ENCODE measurements at regions not wholly inside any gene's neighbourhood (a gene's known extent, or its start where the extent isn't known, plus 50 kb on each side); places are given as distances from the start of the nearest gene placed in this dataset.

DNA sequence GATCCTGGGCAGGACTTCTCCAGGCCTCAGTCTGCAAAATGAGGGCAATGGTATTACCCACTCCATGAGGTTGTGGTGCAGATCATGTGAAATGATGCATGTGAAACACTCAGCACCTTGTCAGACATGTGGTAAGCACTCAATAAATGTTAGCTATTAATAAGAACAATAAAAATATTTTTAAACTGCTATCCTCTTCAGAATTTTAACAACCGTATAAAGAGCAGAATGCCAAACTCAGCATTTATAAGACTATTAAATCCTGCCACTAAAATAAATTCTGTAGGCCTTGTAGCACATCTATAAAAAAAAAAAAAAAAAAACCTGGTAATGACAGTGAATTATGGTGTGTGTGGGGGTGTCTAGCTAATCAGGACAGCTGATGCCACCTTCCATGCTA, 213.9 kb upstream of the UMPS start:
- no peaks in the 10 kb centered on the region for H3K36me3 Mint-ChIP-seq
- H3K4me3 Mint-ChIP-seq: no peak overlapping the region
- peaks cover 24 to 40% (median 27%) of the 10 kb centered on the region in 3 donors for H3K27me3 Mint-ChIP-seq
- H3K4me1 Mint-ChIP-seq: no peaks in the 10 kb centered on the region
- ATAC-seq (ENCODE audit: low read depth in 2 of 2) (no peak), DNase-seq (no peak)
- H3K9me3 Mint-ChIP-seq: peaks cover 0 to 1% (median 0%) of the 10 kb centered on the region in 7 donors
- no peak overlapping the region for H3K27ac Mint-ChIP-seq

DNA sequence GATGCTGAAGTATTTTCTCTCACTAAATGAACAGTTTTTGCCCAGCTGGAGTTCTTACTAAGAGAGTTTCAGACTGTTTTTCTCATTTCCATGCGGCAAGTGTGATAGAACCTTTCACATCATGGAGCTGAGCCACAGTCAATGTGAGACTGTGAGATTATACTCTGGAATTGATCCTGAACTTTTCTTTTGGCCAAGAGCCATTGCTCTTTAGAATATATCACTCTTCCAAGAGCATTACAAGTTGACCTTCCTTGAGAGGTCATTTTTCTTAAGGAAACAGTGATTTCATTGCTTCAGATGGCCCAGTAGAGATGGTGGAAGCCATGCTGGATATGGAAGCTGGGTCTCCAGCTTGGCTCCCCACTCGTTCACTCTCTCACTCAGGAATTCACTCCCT, 212.9 kb upstream of the UMPS start:
- no peak overlapping the region for H3K4me3 Mint-ChIP-seq
- H3K27ac Mint-ChIP-seq: peak overlapping the region in 1 of 6 donors; percentile 43
- ATAC-seq (ENCODE audit: low read depth in 2 of 2): no peak
- no peaks in the 10 kb centered on the region for H3K36me3 Mint-ChIP-seq
- H3K27me3 Mint-ChIP-seq: peaks cover 18 to 31% (median 26%) of the 10 kb centered on the region in 3 donors
- no peak for DNase-seq
- H3K9me3 Mint-ChIP-seq: peaks cover 0 to 1% (median 0%) of the 10 kb centered on the region in 7 donors
- no peaks in the 10 kb centered on the region for H3K4me1 Mint-ChIP-seq

DNA sequence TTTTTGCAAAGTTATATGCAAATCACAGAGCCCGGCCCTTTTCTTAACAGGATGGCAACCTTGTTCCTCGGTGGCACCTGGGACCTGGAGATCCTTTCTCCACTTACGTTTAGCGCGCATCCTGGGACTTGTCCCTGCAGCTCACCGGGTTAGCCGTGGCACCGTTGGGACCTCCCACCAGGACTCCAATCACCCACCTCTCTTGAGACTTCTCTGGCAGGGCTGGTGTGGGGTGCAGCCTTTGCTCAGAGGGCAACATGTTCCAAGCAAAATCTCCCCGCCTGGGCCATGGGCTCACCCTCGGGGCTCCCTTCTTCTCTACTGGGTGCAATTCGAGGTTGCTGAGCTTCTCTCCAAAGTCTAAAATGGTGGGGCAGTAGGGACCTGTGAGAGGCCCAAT, 211.9 kb upstream of the UMPS start:
- H3K27ac Mint-ChIP-seq: no peak overlapping the region
- H3K4me1 Mint-ChIP-seq: no peaks in the 10 kb centered on the region
- no peak for DNase-seq
- H3K36me3 Mint-ChIP-seq: no peaks in the 10 kb centered on the region
- peaks cover 18 to 30% (median 25%) of the 10 kb centered on the region in 3 donors for H3K27me3 Mint-ChIP-seq
- H3K9me3 Mint-ChIP-seq: peaks cover 0 to 1% (median 0%) of the 10 kb centered on the region in 7 donors
- H3K4me3 Mint-ChIP-seq: no peak overlapping the region
- ATAC-seq (ENCODE audit: low read depth in 2 of 2): no peak

DNA sequence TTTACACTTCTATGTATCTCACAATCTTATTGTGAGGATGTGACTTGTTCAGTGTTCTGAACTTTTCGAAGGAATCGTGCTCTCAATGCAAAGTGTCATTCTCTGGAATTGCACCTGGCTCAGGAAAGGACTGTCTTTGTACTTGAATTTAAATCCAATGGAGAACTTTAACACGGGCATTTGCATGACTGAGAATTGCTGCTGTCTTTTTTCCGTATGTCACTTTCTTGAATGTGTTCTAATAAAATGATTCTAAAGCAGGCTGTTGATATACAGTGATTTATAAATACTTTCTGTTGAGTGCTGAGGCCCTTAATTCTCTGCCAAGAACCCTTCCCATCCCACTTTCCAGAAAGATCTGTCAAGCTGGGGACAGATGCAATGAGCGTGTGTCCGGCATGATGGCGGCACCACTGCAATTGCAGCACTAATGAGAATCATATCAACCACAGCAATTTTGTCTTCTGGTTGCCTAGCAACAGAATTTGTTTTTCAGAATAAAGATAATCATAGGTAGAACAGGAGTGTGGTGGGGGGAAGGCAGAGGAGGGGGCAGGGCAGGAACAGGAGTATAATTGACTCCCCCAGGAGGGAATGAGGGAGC, 210.6 kb upstream of the UMPS start:
- DNase-seq (no peak), ATAC-seq (ENCODE audit: low read depth in 2 of 2) (no peak)
- H3K9me3 Mint-ChIP-seq: peaks cover 0 to 1% (median 0%) of the 10 kb centered on the region in 7 donors
- no peaks in the 10 kb centered on the region for H3K36me3 Mint-ChIP-seq
- H3K27ac Mint-ChIP-seq: no peak overlapping the region
- H3K4me1 Mint-ChIP-seq: no peaks in the 10 kb centered on the region
- no peak overlapping the region for H3K4me3 Mint-ChIP-seq
- peaks cover 18 to 34% (median 26%) of the 10 kb centered on the region in 3 donors for H3K27me3 Mint-ChIP-seq

DNA sequence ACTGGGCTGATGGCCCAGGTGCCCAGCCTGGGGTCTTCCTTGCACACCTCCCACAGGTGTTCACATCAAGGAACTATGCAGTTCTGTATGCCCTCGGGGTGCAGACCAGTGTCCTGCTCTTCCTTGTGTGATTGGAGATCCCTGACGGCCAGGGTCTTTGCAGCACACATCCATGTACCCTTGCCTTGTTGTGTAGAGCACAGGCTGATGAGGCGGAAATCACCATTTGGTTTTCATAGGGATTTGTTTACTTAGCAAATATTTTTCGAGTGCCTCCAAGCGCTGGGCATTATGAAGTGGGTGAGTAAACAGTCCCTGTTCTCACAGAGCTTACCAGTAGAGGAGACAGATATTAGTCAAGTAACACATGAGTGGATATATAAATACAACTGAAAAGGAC, 209.3 kb upstream of the UMPS start:
- H3K4me1 Mint-ChIP-seq: no peaks in the 10 kb centered on the region
- H3K4me3 Mint-ChIP-seq: no peak overlapping the region
- no peak for DNase-seq
- no peaks in the 10 kb centered on the region for H3K36me3 Mint-ChIP-seq
- peaks cover 0 to 9% (median 6%) of the 10 kb centered on the region in 7 donors for H3K9me3 Mint-ChIP-seq
- ATAC-seq (ENCODE audit: low read depth in 2 of 2): no peak
- peaks cover 18 to 34% (median 22%) of the 10 kb centered on the region in 3 donors for H3K27me3 Mint-ChIP-seq
- peak overlapping the region in 1 of 6 donors; percentile 8 for H3K27ac Mint-ChIP-seq

DNA sequence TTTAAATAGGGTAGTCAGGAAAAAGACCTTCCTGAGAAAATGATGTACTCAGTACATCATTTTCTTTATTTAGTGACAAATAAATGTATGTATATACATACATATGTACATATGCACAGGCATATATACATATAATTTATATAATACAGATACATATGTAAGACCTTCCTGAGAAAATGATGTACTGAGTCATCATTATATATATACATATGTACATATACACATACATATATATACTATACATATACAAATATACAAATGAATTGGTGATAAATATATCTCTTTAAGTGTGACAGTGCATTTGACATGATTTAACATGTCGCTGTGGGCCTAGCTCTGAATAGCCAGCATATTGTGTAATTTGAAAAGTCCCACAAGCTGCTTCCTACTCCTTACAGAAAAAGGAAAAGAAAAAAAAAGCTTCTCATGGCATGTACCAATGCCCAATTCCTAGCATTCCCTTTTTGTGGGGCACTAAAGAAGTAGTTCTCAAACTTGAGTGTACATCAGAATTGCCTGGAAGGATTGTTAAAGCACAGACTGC, 208.1 kb upstream of the UMPS start:
- no peak for DNase-seq
- ATAC-seq (ENCODE audit: low read depth in 2 of 2): no peak
- Mint-ChIP-seq H3K4me1 (no peaks in the 10 kb centered on the region), H3K27me3 (peaks cover 22 to 38% (median 26%) of the 10 kb centered on the region in 3 donors), H3K36me3 (no peaks in the 10 kb centered on the region), H3K27ac (no peak overlapping the region), H3K9me3 (peaks cover 0 to 9% (median 7%) of the 10 kb centered on the region in 7 donors), H3K4me3 (no peak overlapping the region)

DNA sequence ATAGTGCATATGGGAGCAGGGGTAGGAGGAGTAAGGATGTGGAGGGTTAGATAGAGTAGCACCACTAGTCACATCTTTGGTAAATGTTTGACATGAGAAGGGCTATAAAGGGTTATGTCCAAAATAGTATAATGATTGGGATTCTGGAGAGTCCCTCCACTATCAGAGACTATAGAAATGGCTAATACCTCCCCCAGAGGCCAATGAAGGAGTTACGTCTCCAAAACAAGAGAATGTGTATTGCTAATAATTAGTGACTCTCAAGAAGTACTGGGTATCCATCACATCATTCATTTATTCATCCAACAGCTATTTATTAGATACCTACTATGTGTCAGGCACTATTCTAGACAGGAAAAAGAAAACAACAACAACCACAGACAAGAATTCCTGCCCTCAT, 203.7 kb upstream of the UMPS start:
- Mint-ChIP-seq H3K4me3 (no peak overlapping the region), H3K27ac (no peak overlapping the region), H3K36me3 (no peaks in the 10 kb centered on the region), H3K9me3 (peaks cover 0 to 9% (median 7%) of the 10 kb centered on the region in 7 donors), H3K27me3 (peaks cover 8 to 38% (median 33%) of the 10 kb centered on the region in 3 donors), H3K4me1 (no peaks in the 10 kb centered on the region)
- ATAC-seq (ENCODE audit: low read depth in 2 of 2) (no peak), DNase-seq (no peak)

DNA sequence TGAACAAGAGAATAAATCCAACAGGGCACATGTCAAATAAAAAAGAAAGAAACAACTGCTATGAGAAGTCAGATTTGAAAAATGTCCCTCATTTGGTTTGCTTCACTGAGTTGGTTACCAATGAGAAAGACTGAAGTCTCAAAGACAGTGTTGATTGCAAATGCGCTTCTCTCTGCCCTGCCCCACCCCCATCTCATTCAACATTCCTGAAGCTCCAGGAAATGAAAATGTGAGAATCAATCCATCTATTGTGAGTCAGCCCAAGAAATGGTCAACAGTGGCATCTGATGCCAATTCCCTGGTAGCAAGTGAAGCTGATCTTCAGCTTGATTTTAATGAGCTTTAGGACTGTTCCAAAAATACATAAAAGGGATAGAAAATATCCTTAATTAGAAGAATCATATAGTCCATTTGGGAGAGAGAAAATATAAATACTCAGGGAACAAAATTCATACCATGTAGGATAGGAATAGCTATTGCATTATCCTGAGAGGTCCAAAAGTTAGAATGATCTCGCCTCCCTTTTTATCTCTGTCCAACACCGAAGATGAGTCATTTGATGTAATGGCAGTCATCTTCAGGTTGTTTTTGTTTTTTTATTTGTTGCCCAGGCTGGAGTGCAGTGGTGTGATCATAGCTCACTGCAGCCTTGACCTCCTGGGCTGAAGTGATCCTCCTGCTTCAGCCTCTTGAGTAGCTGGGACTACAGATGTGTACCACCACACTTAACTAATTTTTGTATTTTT, 200.3 kb upstream of the UMPS start:
- peak overlapping the region in 1 of 6 donors; percentile 11 for H3K27ac Mint-ChIP-seq
- H3K9me3 Mint-ChIP-seq: peaks cover 0 to 8% (median 5%) of the 10 kb centered on the region in 7 donors
- no peak for DNase-seq
- ATAC-seq (ENCODE audit: low read depth in 2 of 2): no peak
- no peaks in the 10 kb centered on the region for H3K4me1 Mint-ChIP-seq
- H3K27me3 Mint-ChIP-seq: peaks cover 16 to 44% (median 35%) of the 10 kb centered on the region in 3 donors
- no peaks in the 10 kb centered on the region for H3K36me3 Mint-ChIP-seq
- H3K4me3 Mint-ChIP-seq: no peak overlapping the region

DNA sequence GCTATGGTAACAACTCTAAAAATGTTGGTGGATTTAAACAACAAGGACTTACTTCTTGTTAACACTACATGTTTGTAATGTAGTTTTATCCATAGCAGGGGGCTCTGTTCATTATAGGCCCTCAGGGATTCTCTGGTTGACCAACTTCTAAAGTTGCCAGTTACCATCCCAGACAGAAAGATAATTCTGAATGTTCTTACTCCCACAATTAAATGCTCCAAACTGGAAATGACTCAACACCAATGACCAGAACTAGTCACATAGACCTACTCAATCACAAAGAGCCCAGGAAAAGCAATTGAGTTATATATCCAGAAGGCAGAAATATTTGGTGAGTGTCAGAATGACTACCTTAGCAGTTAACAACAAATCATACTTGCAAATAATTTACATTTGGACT, 199.3 kb upstream of the UMPS start:
- DNase-seq (no peak), ATAC-seq (ENCODE audit: low read depth in 2 of 2) (no peak)
- Mint-ChIP-seq H3K9me3 (peaks cover 0 to 5% (median 0%) of the 10 kb centered on the region in 7 donors), H3K4me3 (no peak overlapping the region), H3K4me1 (no peaks in the 10 kb centered on the region), H3K36me3 (no peaks in the 10 kb centered on the region), H3K27me3 (peaks cover 16 to 44% (median 35%) of the 10 kb centered on the region in 3 donors), H3K27ac (no peak overlapping the region)

DNA sequence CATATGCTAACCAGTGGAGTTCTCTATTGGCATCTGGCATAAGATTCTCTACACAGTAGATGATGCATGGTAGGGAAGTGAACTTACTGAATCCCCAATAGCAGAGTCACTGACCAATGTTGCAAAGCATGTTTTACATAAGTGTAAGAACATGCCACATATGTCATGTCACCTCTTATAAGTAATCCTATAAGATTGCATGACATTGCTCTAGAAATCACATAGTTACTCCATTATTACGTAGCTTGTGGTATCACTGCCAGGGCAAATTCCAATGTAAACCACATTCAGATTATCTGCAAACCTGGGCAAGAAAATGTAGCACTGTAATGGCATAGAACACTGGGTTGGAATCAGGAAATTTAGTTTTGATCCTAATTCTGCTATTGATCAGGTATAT, 198.2 kb upstream of the UMPS start:
- H3K36me3 Mint-ChIP-seq: no peaks in the 10 kb centered on the region
- DNase-seq (no peak), ATAC-seq (ENCODE audit: low read depth in 2 of 2) (no peak)
- no peak overlapping the region for H3K4me3 Mint-ChIP-seq
- peaks cover 0 to 2% (median 0%) of the 10 kb centered on the region in 7 donors for H3K9me3 Mint-ChIP-seq
- no peaks in the 10 kb centered on the region for H3K4me1 Mint-ChIP-seq
- peaks cover 10 to 38% (median 30%) of the 10 kb centered on the region in 3 donors for H3K27me3 Mint-ChIP-seq
- no peak overlapping the region for H3K27ac Mint-ChIP-seq

DNA sequence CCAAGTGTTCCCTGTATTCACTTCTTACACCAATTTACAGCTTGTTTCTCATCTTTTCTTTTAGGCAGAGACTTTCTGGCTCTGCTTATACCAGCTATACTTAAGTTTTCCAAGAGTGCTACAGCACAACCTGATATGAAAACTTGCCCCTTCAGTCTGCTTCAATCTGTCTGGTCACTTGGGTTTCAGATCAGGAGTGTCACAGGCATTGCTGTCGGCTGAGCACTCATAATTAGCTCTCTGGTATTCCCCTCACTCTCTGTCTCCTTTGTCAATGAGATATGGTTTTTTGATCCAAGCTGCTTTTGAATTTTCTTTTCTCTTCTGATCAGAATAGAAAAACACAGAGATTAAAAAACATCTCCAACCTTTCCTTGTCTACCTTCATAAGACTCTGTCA, 194.9 kb upstream of the UMPS start:
- ATAC-seq (ENCODE audit: low read depth in 2 of 2) (no peak), DNase-seq (no peak)
- Mint-ChIP-seq H3K27me3 (peaks cover 8 to 22% (median 18%) of the 10 kb centered on the region in 3 donors), H3K4me3 (no peak overlapping the region), H3K27ac (no peak overlapping the region), H3K4me1 (no peaks in the 10 kb centered on the region), H3K9me3 (no peaks in the 10 kb centered on the region), H3K36me3 (no peaks in the 10 kb centered on the region)

DNA sequence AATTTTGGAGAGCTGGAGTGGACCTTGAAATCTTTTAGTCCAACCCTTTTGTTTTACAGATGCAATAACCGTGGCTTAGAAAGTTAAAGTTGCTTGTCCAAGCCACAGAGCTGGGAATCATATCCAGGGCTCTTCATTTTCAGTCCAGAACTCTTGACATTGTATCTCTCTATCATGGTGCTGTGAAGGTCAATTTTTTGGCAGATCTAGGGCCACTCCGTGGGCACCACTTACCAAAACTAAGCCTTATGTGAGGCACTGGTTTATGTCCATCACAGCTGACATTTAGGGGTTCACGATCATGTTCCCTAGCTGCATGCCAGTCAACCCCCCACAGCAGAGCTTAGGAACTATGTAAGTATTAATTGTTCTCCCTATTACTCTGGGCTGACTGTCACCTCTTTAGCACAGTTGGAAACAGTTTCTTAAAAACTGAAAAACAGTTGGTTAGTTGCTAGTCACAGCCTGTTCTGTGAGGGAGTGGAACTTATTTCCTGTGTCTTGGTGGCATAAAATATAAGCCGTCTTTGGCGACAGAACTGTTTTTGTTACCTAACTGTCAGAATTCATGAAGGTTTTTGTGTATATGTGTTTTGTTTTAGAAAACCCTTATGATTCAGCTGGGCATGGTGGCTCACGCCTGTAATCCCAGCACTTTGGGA, 189.6 kb upstream of the UMPS start:
- Mint-ChIP-seq H3K4me3 (no peak overlapping the region), H3K4me1 (no peaks in the 10 kb centered on the region), H3K9me3 (no peaks in the 10 kb centered on the region), H3K27ac (no peak overlapping the region), H3K36me3 (no peaks in the 10 kb centered on the region), H3K27me3 (peaks cover 0 to 20% (median 7%) of the 10 kb centered on the region in 3 donors)
- DNase-seq: no peak
- ATAC-seq (ENCODE audit: low read depth in 2 of 2): no peak

DNA sequence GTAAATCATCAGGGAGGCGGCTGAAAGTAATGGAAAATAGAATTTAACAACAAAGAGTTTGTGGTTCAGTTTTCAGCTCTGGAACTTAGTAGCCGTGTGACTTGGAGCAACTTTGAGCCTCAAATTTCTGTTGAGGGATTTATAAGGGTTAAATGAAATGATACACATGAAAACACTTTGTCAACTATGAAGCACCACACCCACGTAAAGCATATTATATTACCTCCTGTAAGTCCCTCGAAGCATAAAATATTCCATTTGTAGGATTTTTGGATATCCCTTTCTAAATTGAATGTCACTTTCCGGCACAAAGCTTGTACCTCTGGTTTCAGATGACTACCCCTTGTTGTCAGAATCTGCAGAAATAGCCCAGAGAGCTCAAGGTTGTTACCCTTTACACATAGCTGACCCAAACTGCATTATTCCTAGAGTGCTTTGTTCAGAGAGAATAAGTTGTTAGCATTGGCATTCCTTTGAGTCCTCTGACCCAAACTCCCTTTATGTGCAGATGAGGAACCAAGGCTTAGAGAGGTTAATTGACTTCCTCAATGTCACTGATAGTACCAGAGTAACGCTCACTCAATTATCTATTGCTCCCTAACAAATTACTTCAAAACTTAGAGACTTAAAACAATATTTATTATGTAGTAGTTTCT, 187.9 kb upstream of the UMPS start:
- no peak for DNase-seq
- Mint-ChIP-seq H3K4me1 (no peaks in the 10 kb centered on the region), H3K36me3 (no peaks in the 10 kb centered on the region), H3K9me3 (no peaks in the 10 kb centered on the region), H3K27me3 (peaks cover 9 to 27% (median 13%) of the 10 kb centered on the region in 3 donors), H3K4me3 (no peak overlapping the region), H3K27ac (no peak overlapping the region)
- ATAC-seq (ENCODE audit: low read depth in 2 of 2): no peak
